Motor neuron (in vitro differentiated cells): ENCODE measurements at regions not wholly inside any gene's neighbourhood (a gene's known extent, or its start where the extent isn't known, plus 50 kb on each side); places are given as distances from the start of the nearest gene placed in this dataset.

Experiments
- ATAC-seq, 8 experiments: fragments of 200-7000 bp; cut with Tn5 transposase; replicated peaks in 6 of 8; 2 replicates each; pipeline ENCODE4 v1.8.0; 2021; ENCODE audit warnings: mild to moderate bottlenecking in 8 of 8, moderate library complexity in 8 of 8
- H3K27ac ChIP-seq, 2 donors: fragments of 250-450 bp; sonication (Bioruptor Pico); 2 replicates each; pipeline ENCODE4 v1.9.0; 2021; ENCODE audit warnings: antibody characterized with exemption in 2 of 2, mild to moderate bottlenecking in 2 of 2, moderate library complexity in 1 of 2
- H3K4me1 ChIP-seq, 2 donors: fragments of 250-450 bp; sonication (Bioruptor Pico); replicated peaks in 1 of 2; 2 replicates each; pipeline ENCODE4 v1.6.1; 2021; ENCODE audit warnings: antibody characterized with exemption in 2 of 2, mild to moderate bottlenecking in 2 of 2, moderate library complexity in 1 of 2
- H3K4me3 ChIP-seq, 5 donors: fragments of 250-450 bp; sonication (Bioruptor Pico); 2 replicates each; pipeline ENCODE4 v1.9.0; 2021; ENCODE audit warnings: antibody characterized with exemption in 5 of 5, mild to moderate bottlenecking in 5 of 5, moderate library complexity in 4 of 5
- WGBS, 10 experiments: fragments of 450-650 bp; shearing (Covaris generic); methylation state at CpG; one replicate each; pipeline ENCODE4 v1.0.0; 2022; 5-methylcytosine and 5-hydroxymethylcytosine counted together
- in situ Hi-C, 9 experiments: fragments of 400-800 bp; cut with MboI; loops; one replicate each; pipeline ENCODE4 v1.15.0; 2021; ENCODE audit warnings: low sequenced_read_pairs in 9 of 9, low pct_unique_long_range_greater_than_20kb in 2 of 9; ENCODE audit not compliant: unreplicated experiment in 9 of 9

DNA sequence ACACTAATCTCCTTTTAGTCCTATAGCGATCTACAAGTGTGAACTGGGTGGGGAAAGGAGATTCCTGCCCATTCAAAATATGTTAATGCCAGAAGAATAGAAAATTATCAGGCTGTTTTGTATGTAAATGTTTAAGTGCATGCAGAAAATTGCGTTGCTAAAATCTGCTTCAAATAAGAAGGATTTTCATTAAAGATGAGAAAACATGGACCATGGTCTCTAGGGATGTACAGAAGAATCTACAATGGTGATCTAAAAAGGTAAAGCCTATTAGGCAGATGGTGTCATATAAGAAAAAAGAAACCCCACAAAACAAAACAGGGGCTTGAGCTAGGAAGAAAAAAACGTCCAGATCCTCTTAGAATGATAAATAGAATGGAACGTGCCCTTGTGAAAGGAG, 287.5 kb upstream of the ROBO1 start:
- ATAC-seq: peak in 1 of 8 experiments; percentile 32
- peaks cover 0 to 6% of the 10 kb centered on the region in 2 donors for H3K4me1 ChIP-seq
- H3K4me3 ChIP-seq: no peak overlapping the region
- no peak overlapping the region for H3K27ac ChIP-seq
- in situ Hi-C loops: no loop called here
- 3 to 61% (median 36%) methylated on average over 2 to 4 of the region's 4 CpGs for WGBS, 10 experiments

DNA sequence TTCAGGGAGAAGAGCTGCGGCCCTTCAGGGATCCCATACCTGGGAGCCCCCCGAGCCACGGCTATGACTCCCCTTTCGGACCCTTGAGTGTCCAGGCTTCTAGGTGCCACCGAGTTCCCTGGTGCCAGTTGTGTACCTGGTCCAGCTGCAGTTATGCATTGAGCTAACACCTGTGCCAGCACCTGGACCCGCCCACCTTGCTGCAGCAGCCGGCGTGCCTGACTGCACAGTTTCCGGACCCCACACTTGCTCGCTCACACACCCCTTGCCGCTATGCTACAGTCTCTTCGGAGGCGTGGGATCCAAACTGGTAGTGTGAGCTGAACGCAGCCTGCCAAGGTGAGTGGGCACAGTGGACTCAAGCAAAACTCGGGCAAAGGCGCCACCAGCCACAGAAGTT, 284.5 kb upstream of the ROBO1 start:
- H3K4me1 ChIP-seq: peaks cover 0 to 6% of the 10 kb centered on the region in 2 donors
- H3K4me3 ChIP-seq: no peak overlapping the region
- in situ Hi-C loops: no loop called here
- no peak for ATAC-seq
- H3K27ac ChIP-seq: no peak overlapping the region
- 53 to 100% (median 96%) methylated on average over 2 to 12 of the region's 16 CpGs; no CpG with 5 or more reads in 5 of the 10 experiments for WGBS, 10 experiments

GRCh38 chr3:80051602-80051962, 283.8 kb upstream of the ROBO1 start:
- ATAC-seq: no peak
- Histone ChIP-seq H3K4me1 (peaks cover 0 to 6% of the 10 kb centered on the region in 2 donors), H3K27ac (no peak overlapping the region), H3K4me3 (no peak overlapping the region)
- WGBS, 10 experiments: 40 to 96% methylated on average over 1 to 5 of the region's 7 CpGs; no CpG with 5 or more reads in 8 of the 10 experiments
- in situ Hi-C loops: no loop called here

- no peak for ATAC-seq
- in situ Hi-C loops: no loop called here
- 58 to 100% (median 82%) methylated on average over 3 to 10 of the region's 34 CpGs; no CpG with 5 or more reads in 3 of the 10 experiments for WGBS, 10 experiments
- peaks cover 0 to 6% of the 10 kb centered on the region in 2 donors for H3K4me1 ChIP-seq
- no peak overlapping the region for H3K4me3 ChIP-seq
- H3K27ac ChIP-seq: no peak overlapping the region
Observed at GRCh38 chr3:80050826-80051601, 283.2 kb upstream of the ROBO1 start.

GRCh38 chr3:80043226-80043625, 275.4 kb upstream of the ROBO1 start:
- in situ Hi-C loops: no loop called here
- no peak overlapping the region for H3K4me3 ChIP-seq
- no peak overlapping the region for H3K27ac ChIP-seq
- H3K4me1 ChIP-seq: no peaks in the 10 kb centered on the region
- ATAC-seq: no peak
- WGBS, 10 experiments: 5 to 100% (median 80%) methylated on average over 2 to 4 of the region's 4 CpGs; no CpG with 5 or more reads in 1 of the 10 experiments

- Histone ChIP-seq H3K27ac (no peak overlapping the region), H3K4me3 (no peak overlapping the region), H3K4me1 (no peaks in the 10 kb centered on the region)
- in situ Hi-C loops: no loop called here
- WGBS, 10 experiments: 10 to 100% (median 33%) methylated on average over 1 to 2 of the region's 2 CpGs; no CpG with 5 or more reads in 2 of the 10 experiments
- no peak for ATAC-seq
Observed at GRCh38 chr3:80040067-80040466, 272.3 kb upstream of the ROBO1 start.

DNA sequence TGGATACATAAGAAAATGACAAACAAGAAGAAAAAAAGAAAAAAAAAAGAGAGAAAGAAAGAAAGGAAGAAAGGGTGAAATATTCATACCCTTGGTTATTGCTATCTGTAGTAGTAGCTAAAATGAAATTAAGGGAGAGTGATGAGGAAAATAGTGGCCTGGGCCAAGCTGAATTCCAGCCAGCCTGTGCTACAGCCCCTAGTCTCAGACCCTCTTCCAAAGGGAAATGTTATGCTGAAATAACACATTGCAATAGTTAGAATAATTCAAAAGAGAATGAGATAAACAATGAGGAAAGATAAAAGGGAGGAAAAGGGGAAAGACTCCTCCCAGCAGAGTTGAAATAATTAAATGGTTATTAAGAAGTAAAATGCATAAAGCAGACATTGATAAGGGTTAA, 268.4 kb upstream of the ROBO1 start:
- ATAC-seq: no peak
- H3K4me1 ChIP-seq: no peaks in the 10 kb centered on the region
- in situ Hi-C loops: no loop called here
- H3K4me3 ChIP-seq: no peak overlapping the region
- H3K27ac ChIP-seq: no peak overlapping the region

DNA sequence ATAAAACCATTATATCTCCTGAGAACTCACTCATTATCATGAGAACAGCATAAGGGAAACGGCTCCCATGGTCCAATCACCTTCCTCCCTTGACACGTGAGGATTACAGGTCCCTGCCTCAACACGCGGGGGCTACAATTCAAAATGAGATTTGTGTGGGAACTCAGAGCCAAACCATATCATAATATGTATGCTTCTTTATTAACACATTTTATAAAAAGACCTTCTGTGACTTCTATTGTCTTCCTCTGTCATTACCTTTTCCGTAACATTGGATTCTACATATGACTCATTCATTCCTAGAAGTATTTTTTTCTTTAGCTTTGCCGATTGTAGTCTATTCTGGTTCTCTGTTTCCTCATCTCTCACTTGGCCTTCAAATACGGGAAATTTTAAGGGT, 267.2 kb upstream of the ROBO1 start:
- no peak overlapping the region for H3K4me3 ChIP-seq
- H3K27ac ChIP-seq: no peak overlapping the region
- H3K4me1 ChIP-seq: no peaks in the 10 kb centered on the region
- 22 to 100% (median 89%) methylated on average over 2 to 7 of the region's 7 CpGs for WGBS, 10 experiments
- in situ Hi-C loops: no loop called here
- ATAC-seq: no peak

DNA sequence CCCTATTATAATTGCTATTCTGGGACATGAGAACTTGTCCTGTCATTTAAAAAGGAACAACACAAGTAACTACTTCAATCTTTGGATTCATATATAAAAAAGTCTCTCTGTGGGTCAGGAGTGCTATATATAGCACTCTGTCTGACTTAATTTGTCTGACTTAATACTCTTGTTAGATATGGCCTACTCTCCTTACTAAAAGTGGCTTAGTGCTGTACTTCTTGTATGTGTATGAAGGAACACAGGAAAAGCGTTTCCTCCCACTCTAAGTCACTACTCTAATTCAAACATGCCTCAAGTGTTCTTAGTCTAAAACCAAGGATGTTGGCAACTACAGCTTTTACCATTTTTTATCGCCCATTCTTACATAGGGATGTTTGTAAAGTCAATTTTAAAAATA, 255.2 kb upstream of the ROBO1 start:
- Histone ChIP-seq H3K4me1 (no peaks in the 10 kb centered on the region), H3K27ac (no peak overlapping the region), H3K4me3 (no peak overlapping the region)
- in situ Hi-C loops: no loop called here
- WGBS, 10 experiments: 0 to 100% (median 87%) methylated on average over 1 to 2 of the region's 2 CpGs
- no peak for ATAC-seq

DNA sequence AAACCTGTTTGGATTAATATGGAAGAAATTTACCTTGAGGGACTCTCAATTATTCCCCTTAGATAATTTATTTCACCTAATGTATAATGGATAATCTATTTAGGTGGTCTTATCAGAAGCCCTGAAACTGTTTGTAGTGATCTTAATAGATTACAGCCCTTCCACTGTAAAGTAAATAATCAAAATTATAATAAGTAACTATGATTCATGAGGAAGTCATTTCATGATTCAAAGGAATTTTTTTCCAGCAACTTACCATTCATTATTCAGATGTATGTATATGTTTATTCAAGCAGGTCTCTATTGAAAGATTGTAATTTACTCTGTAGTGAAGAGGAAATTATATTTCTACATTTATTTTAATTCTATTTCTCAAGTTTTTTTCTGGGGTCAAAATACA, 250.6 kb upstream of the ROBO1 start:
- peak in 1 of 8 experiments; percentile 51 for ATAC-seq
- in situ Hi-C loops: no loop called here
- H3K4me1 ChIP-seq: no peaks in the 10 kb centered on the region
- no peak overlapping the region for H3K4me3 ChIP-seq
- H3K27ac ChIP-seq: no peak overlapping the region

GRCh38 chr3:80017369-80017768, 249.6 kb upstream of the ROBO1 start:
- H3K27ac ChIP-seq: no peak overlapping the region
- in situ Hi-C loops: no loop called here
- WGBS, 10 experiments: 20 to 100% (median 80%) methylated on average over 1 to 2 of the region's 2 CpGs; no CpG with 5 or more reads in 5 of the 10 experiments
- ATAC-seq: no peak
- no peaks in the 10 kb centered on the region for H3K4me1 ChIP-seq
- no peak overlapping the region for H3K4me3 ChIP-seq

DNA sequence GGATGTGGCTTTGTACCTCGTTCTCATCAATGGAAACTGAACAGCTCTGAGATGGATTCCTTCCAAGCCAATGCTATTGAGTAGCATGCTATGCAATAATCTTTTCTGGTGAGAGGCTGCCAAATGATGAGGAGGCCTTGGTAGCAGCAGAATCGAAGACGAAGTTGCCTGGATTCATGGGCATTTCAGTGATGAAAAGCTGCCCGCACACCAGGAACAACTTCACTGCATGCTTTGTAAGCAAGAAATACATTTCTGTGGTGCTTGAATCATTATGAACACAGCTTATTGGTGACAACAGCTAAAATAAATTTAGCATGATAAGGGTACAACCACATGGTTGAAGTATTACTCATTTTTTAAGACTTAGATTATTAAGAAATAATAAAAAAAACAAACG, 246.8 kb upstream of the ROBO1 start:
- no peaks in the 10 kb centered on the region for H3K4me1 ChIP-seq
- H3K27ac ChIP-seq: no peak overlapping the region
- ATAC-seq: no peak
- in situ Hi-C loops: no loop called here
- no peak overlapping the region for H3K4me3 ChIP-seq
- 0 to 100% (median 84%) methylated on average over 1 to 5 of the region's 5 CpGs; no CpG with 5 or more reads in 5 of the 10 experiments for WGBS, 10 experiments

- WGBS, 10 experiments: 4 to 97% (median 70%) methylated on average over 1 to 2 of the region's 2 CpGs
- no peak for ATAC-seq
- H3K4me3 ChIP-seq: no peak overlapping the region
- in situ Hi-C loops: no loop called here
- no peak overlapping the region for H3K27ac ChIP-seq
- no peaks in the 10 kb centered on the region for H3K4me1 ChIP-seq
Observed at GRCh38 chr3:80010021-80010571, 242.3 kb upstream of the ROBO1 start.

DNA sequence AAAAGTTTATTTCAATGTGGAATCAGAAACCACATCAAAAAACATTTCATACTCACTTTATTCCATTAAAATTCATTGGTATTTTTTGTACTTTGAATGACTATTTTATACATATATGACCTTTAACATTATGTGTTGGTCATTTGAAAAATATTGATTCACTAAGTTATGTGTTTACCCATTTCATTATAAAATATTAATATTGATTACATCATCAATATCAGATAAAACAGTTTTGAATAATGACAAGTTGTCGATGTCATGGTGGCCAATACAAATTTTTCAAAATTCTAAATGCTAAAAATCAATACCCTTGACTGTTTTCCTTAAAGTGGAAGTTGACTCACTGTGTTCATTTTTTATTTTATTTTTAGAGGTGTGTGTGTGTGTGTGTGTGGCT, 239.7 kb upstream of the ROBO1 start:
- in situ Hi-C loops: no loop called here
- ATAC-seq: no peak
- Histone ChIP-seq H3K4me3 (no peak overlapping the region), H3K4me1 (no peaks in the 10 kb centered on the region), H3K27ac (no peak overlapping the region)
- WGBS, 10 experiments: 63 to 100% (median 100%) methylated on average over 1 of the region's 1 CpG; no CpG with 5 or more reads in 5 of the 10 experiments
